Neural crest cell (in vitro differentiated cells): ENCODE measurements at regions not wholly inside any gene's neighbourhood (a gene's known extent, or its start where the extent isn't known, plus 50 kb on each side); places are given as distances from the start of the nearest gene placed in this dataset.
A peak's percentile ranks its signal among the peaks of the same experiment; 100 is the strongest.

ENCODE experiments used
- DNase-seq: peaks from one replicate; pipeline ENCODE4 v3.0.0; 2021; ENCODE audit warnings: low read depth, mixed read lengths, low spot score
- H3K27ac Mint-ChIP-seq: one replicate; pipeline ENCODE4 v1.8.0; 2021; ENCODE audit warnings: mild to moderate bottlenecking, mixed read lengths; ENCODE audit not compliant: unreplicated experiment
- H3K27me3 Mint-ChIP-seq: 2 replicates; pipeline ENCODE4 v1.8.0; 2021; ENCODE audit warnings: low read depth, mild to moderate bottlenecking, mixed read lengths
- H3K36me3 Mint-ChIP-seq: 2 replicates; pipeline ENCODE4 v1.8.0; 2021; ENCODE audit warnings: low read depth, mild to moderate bottlenecking, mixed read lengths
- H3K4me1 Mint-ChIP-seq: 2 replicates; pipeline ENCODE4 v1.8.0; 2021; ENCODE audit warnings: mixed read lengths
- H3K4me3 Mint-ChIP-seq: one replicate; pipeline ENCODE4 v1.8.0; 2021; ENCODE audit warnings: mild to moderate bottlenecking, mixed read lengths
- H3K9me3 Mint-ChIP-seq: 2 replicates; pipeline ENCODE4 v1.8.0; 2021; ENCODE audit warnings: mixed read lengths
- CTCF ChIP-seq: fragments of 200-600 bp; sonication (generic); conservative IDR thresholded peaks from 2 replicates; pipeline ENCODE4 v1.5.0; 2021; ENCODE audit warnings: antibody characterized with exemption, mild to moderate bottlenecking

- DNase-seq = no peak
- Mint-ChIP-seq H3K9me3 (peaks cover 3% of the 10 kb centered on the region), H3K36me3 (no peaks in the 10 kb centered on the region), H3K4me3 (no peak overlapping the region), H3K27ac (no peak overlapping the region), H3K4me1 (peaks cover 26% of the 10 kb centered on the region), H3K27me3 (no peaks in the 10 kb centered on the region)
- TF ChIP-seq CTCF = no peak
Observed at GRCh38 chr18:10245846-10246175, 208.6 kb upstream of the APCDD1 start.

- Mint-ChIP-seq H3K4me1 (peaks cover 26% of the 10 kb centered on the region), H3K4me3 (no peak overlapping the region), H3K9me3 (peaks cover 3% of the 10 kb centered on the region), H3K27ac (no peak overlapping the region), H3K36me3 (no peaks in the 10 kb centered on the region), H3K27me3 (no peaks in the 10 kb centered on the region)
- no peak for DNase-seq
- no peak for TF ChIP-seq CTCF
Observed at GRCh38 chr18:10247021-10247741, 207.3 kb upstream of the APCDD1 start.

- Mint-ChIP-seq H3K27ac (peak overlapping the region; percentile 27), H3K36me3 (no peaks in the 10 kb centered on the region), H3K9me3 (peaks cover 3% of the 10 kb centered on the region), H3K4me3 (no peak overlapping the region), H3K27me3 (no peaks in the 10 kb centered on the region), H3K4me1 (peaks cover 24% of the 10 kb centered on the region)
- TF ChIP-seq CTCF = no peak
- no peak for DNase-seq
Observed at GRCh38 chr18:10247742-10248082, 206.7 kb upstream of the APCDD1 start.

GRCh38 chr18:10248738-10249137, 205.7 kb upstream of the APCDD1 start:
- Mint-ChIP-seq H3K9me3 (peaks cover 3% of the 10 kb centered on the region), H3K27me3 (no peaks in the 10 kb centered on the region), H3K36me3 (no peaks in the 10 kb centered on the region), H3K27ac (no peak overlapping the region), H3K4me1 (peaks cover 18% of the 10 kb centered on the region), H3K4me3 (no peak overlapping the region)
- no peak for TF ChIP-seq CTCF
- DNase-seq = no peak

DNA sequence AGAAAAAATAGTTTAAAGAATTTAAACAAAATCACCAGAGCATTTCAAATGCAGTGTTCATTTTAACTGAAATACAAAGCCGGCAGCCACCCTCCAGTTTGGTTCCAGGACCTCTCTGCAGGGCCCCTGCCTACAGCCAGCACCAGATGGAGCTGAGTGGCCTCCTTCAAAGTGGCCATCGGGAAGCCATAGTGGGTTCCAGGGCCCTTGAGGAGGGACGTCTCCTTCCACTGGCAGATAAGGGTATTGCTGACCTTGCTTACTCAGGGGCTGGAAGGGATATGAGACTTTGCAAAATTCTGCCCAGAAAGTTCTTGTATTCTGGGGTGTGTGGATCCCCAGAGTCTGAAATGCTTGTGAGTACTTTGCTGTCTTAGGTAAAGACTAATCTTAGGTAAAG, 205.2 kb upstream of the APCDD1 start:
- Mint-ChIP-seq H3K27ac (no peak overlapping the region), H3K4me3 (no peak overlapping the region), H3K9me3 (peaks cover 3% of the 10 kb centered on the region), H3K4me1 (peaks cover 18% of the 10 kb centered on the region), H3K36me3 (no peaks in the 10 kb centered on the region), H3K27me3 (no peaks in the 10 kb centered on the region)
- no peak for DNase-seq
- no peak for TF ChIP-seq CTCF
